Testis (tissue), 2 donors: ENCODE measurements at regions not wholly inside any gene's neighbourhood (a gene's known extent, or its start where the extent isn't known, plus 50 kb on each side); places are given as distances from the start of the nearest gene placed in this dataset.
"Not testable (repeated sequence)": the region's sequence is repeated elsewhere in the genome, so short reads cannot be mapped to it uniquely, and the experiment has no call there.

Experiments used
- DNase-seq: peaks from one replicate; pipeline ENCODE4 v3.0.0-alpha.2; 2019
- H3K27ac ChIP-seq, 2 donors: fragments of 200-600 bp; sonication (generic); one replicate each; pipeline ENCODE4 v1.5.1; 2019
- H3K27me3 ChIP-seq: fragments of 200-600 bp; sonication (generic); one replicate; pipeline ENCODE4 v1.5.1; 2019
- H3K36me3 ChIP-seq: fragments of 200-600 bp; sonication (generic); one replicate; pipeline ENCODE4 v1.5.1; 2017; ENCODE audit warnings: low read depth; ENCODE audit errors: missing control alignments
- H3K4me1 ChIP-seq: fragments of 200-600 bp; sonication (generic); one replicate; pipeline ENCODE4 v1.5.1; 2019
- H3K4me3 ChIP-seq, 2 donors: fragments of 200-600 bp; sonication (generic); one replicate each; pipeline ENCODE4 v1.5.1; 2017 to 2019
- H3K9me3 ChIP-seq: fragments of 200-600 bp; sonication (generic); one replicate; pipeline ENCODE4 v1.5.1; 2017
- POLR2A ChIP-seq: fragments of 450-650 bp; IDR thresholded peaks from one replicate; pipeline ENCODE4 v1.6.1; 2017; ENCODE audit warnings: antibody characterized with exemption, mild to moderate bottlenecking, moderate library complexity
- WGBS, 2 donors: methylation state at CpG; one replicate each; pipeline ENCODE4 v1.1.5; 2018; 5-methylcytosine and 5-hydroxymethylcytosine counted together
- intact Hi-C: fragments of 100-400 bp; cut with DNase I; formaldehyde crosslinking; loops from one replicate; pipeline ENCODE4 v1.15.1; 2023; ENCODE audit warnings: low total_unique reads
- TF ChIP-seq, protein P1 (sequence below), 3 experiments: fragments of 450-650 bp in 2 of 3; fragments of 200-600 bp in 1 of 3; sonication (generic) in 1 of 3; IDR thresholded peaks; one replicate each; pipeline ENCODE4 v1.5.1; 2016 to 2019; ENCODE audit warnings: antibody characterized with exemption in 3 of 3, mild to moderate bottlenecking in 2 of 3, moderate library complexity in 1 of 3

DNA sequence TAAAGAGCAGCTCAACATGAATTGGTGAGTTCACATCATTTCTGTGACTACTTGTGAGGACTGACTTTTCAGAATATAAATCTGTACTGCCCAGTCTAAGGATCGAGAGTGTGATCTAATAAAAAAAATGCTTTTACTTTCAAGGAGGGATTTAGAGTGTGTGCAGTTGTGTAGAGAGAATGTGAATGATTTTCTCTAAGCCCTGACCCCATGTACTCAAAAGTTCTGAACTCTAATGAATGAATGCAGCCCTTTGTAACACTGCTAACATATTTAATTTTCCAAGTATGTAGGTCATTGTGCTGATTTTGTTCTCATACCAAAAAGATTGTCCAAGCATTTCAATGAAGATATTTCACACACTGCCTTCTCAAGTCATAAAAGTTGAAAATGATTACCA lies 92.5 kb upstream of the STOX2 start:
- no peaks in the 10 kb centered on the region for H3K36me3 ChIP-seq
- no peaks in the 10 kb centered on the region for H3K9me3 ChIP-seq
- no peak for DNase-seq
- H3K27me3 ChIP-seq = no peaks in the 10 kb centered on the region
- intact Hi-C loops = no loop called here
- no peak for TF ChIP-seq POLR2A
- TF ChIP-seq, protein P1, sequence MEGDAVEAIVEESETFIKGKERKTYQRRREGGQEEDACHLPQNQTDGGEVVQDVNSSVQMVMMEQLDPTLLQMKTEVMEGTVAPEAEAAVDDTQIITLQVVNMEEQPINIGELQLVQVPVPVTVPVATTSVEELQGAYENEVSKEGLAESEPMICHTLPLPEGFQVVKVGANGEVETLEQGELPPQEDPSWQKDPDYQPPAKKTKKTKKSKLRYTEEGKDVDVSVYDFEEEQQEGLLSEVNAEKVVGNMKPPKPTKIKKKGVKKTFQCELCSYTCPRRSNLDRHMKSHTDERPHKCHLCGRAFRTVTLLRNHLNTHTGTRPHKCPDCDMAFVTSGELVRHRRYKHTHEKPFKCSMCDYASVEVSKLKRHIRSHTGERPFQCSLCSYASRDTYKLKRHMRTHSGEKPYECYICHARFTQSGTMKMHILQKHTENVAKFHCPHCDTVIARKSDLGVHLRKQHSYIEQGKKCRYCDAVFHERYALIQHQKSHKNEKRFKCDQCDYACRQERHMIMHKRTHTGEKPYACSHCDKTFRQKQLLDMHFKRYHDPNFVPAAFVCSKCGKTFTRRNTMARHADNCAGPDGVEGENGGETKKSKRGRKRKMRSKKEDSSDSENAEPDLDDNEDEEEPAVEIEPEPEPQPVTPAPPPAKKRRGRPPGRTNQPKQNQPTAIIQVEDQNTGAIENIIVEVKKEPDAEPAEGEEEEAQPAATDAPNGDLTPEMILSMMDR (IDR thresholded peaks at IDR 0.05) = no peak
- 24 to 43% methylated on average over 1 of the region's 1 CpG for WGBS, 2 donors
- H3K27ac ChIP-seq = no peak overlapping the region
- no peak overlapping the region for H3K4me3 ChIP-seq
- H3K4me1 ChIP-seq = peaks cover 5% of the 10 kb centered on the region

DNA sequence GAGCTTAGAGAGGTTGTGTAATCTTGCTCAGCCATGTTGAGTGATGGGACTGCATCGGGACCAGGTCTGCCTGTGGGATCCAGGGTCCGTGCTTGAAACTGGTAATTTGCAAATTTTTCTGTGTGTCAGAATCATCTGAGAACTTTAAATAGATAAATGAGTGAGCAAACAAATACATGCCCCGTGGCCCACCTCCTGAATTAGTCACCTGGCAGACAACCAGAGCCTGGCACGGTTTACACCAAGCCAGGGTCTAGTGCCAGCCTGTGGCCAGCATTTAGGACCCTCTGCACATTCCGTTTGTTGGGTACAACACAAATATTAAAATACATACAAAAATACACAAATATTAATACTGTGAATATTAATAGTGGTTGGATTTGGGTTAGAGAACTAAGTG lies 90.6 kb upstream of the STOX2 start:
- Histone ChIP-seq H3K27ac (no peak overlapping the region), H3K9me3 (no peaks in the 10 kb centered on the region), H3K36me3 (no peaks in the 10 kb centered on the region), H3K4me1 (no peaks in the 10 kb centered on the region), H3K4me3 (no peak overlapping the region), H3K27me3 (no peaks in the 10 kb centered on the region)
- no peak for TF ChIP-seq POLR2A
- TF ChIP-seq, protein P1 (IDR thresholded peaks at IDR 0.05) = no peak
- intact Hi-C loops = no loop called here
- DNase-seq = no peak
- 85 to 94% methylated on average over 5 of the region's 5 CpGs for WGBS, 2 donors

DNA sequence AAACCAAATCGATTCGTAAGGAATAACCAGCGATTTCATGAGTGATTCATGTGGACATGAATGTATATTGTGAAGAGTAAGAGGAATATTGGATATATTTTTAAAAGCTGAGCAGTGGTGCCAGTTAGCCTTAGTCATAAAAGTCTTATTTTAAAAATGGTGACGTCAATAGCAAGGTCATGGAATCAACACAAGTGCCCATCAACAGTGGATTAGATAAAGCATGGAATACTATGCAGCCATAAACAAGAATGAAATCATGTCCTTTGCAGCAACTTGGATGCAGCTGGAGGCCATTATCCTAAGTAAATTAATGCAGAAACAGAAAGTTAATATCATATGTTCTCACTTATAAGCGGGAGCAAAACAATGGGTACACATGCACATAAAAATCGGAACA lies 89.0 kb upstream of the STOX2 start:
- DNase-seq = no peak
- WGBS, 2 donors = 91 to 94% methylated on average over 6 of the region's 6 CpGs
- intact Hi-C loops = no loop called here
- no peaks in the 10 kb centered on the region for H3K9me3 ChIP-seq
- TF ChIP-seq POLR2A = no peak
- TF ChIP-seq, protein P1 (IDR thresholded peaks at IDR 0.05) = no peak
- no peaks in the 10 kb centered on the region for H3K4me1 ChIP-seq
- no peak overlapping the region for H3K4me3 ChIP-seq
- H3K27me3 ChIP-seq = no peaks in the 10 kb centered on the region
- H3K27ac ChIP-seq = no peak overlapping the region
- no peaks in the 10 kb centered on the region for H3K36me3 ChIP-seq

DNA sequence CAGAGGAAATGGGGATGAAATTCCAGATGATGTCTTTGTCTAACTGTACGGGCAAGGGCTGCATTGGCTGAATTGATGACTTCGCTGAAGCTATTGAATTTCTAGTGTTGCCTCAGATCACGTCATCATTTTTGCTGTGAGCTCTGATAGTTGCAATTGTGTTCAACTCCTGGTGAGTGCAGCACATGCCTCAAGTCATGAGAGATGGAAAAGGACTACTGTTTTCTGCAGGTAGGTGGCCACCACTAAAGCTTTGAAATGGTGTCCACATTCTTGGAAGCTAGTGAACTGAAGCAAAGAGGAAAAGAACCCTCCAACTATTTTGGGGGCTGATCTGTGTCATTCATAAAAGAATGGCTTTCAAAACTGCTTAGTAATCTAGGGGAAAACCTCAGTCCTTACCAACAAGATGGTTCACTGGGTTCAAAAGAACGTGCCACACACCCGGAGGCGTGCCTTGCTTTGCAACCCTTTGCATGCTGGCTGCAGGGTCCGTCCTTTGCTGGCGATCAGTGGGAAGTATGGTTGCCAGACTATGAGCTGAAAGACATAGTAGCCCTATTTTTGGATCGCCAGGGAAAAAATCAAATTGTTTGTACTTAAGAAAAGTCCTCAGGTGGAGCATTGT lies 88.1 kb upstream of the STOX2 start:
- WGBS, 2 donors = 84 to 85% methylated on average over 9 of the region's 9 CpGs
- TF ChIP-seq POLR2A = no peak
- TF ChIP-seq, protein P1 (IDR thresholded peaks at IDR 0.05) = no peak
- no peaks in the 10 kb centered on the region for H3K36me3 ChIP-seq
- no peaks in the 10 kb centered on the region for H3K9me3 ChIP-seq
- DNase-seq = no peak
- no peaks in the 10 kb centered on the region for H3K4me1 ChIP-seq
- H3K27me3 ChIP-seq = no peaks in the 10 kb centered on the region
- H3K27ac ChIP-seq = no peak overlapping the region
- no peak overlapping the region for H3K4me3 ChIP-seq
- intact Hi-C loops = no loop called here

DNA sequence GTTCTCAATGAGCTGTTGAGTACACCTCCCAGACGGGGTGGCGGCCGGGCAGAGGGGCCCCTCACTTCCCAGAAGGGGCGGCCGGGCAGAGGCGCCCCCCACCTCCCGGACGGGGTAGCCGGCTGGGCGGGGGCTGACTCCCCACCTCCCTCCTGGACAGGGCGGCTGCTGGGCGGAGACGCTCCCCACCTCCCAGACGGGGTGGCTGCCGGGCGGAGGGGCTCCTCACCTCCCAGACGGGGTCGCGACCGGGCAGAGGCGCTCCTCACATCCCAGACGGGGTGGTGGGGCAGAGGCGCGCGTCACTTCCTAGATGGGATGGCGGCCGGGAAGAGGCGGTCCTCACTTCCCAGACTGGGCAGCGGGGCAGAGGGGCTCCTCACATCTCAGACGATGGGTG lies 86.5 kb upstream of the STOX2 start:
- H3K27ac ChIP-seq, H3K9me3 ChIP-seq, DNase-seq, H3K27me3 ChIP-seq, H3K4me1 ChIP-seq, H3K4me3 ChIP-seq, H3K36me3 ChIP-seq, intact Hi-C loops: not testable (repeated sequence)
- WGBS, 2 donors = 82 to 91% methylated on average over 26 to 30 of the region's 30 CpGs
